ENCODE measurements at regions not wholly inside any gene's neighbourhood (a gene's known extent, or its start where the extent isn't known, plus 50 kb on each side); places are given as distances from the start of the nearest gene placed in this dataset.

- H3K27ac Mint-ChIP-seq, result no peak overlapping the region
- no peaks in the 10 kb centered on the region for H3K36me3 Mint-ChIP-seq (ENCODE audit: low read depth)
- Histone ChIP-seq H3K4me1 (ENCODE audit: insufficient read depth, low read length) (no peaks in the 10 kb centered on the region), H3K27me3 (ENCODE audit: control insufficient read depth in 1 of 2, insufficient read depth in 2 of 2, low read length in 2 of 2) (no peaks in the 10 kb centered on the region), H3K9me3 (ENCODE audit: control insufficient read depth in 1 of 2, insufficient read depth in 1 of 2, low read length in 2 of 2) (no peaks in the 10 kb centered on the region), H3K4me3 (ENCODE audit: low read length) (no peak overlapping the region), H3K36me3 (ENCODE audit: insufficient read depth, low read length) (no peaks in the 10 kb centered on the region), H3K27ac (ENCODE audit: low read depth in 1 of 2, low read length in 2 of 2) (no peak overlapping the region)
- TF ChIP-seq, protein P1, sequence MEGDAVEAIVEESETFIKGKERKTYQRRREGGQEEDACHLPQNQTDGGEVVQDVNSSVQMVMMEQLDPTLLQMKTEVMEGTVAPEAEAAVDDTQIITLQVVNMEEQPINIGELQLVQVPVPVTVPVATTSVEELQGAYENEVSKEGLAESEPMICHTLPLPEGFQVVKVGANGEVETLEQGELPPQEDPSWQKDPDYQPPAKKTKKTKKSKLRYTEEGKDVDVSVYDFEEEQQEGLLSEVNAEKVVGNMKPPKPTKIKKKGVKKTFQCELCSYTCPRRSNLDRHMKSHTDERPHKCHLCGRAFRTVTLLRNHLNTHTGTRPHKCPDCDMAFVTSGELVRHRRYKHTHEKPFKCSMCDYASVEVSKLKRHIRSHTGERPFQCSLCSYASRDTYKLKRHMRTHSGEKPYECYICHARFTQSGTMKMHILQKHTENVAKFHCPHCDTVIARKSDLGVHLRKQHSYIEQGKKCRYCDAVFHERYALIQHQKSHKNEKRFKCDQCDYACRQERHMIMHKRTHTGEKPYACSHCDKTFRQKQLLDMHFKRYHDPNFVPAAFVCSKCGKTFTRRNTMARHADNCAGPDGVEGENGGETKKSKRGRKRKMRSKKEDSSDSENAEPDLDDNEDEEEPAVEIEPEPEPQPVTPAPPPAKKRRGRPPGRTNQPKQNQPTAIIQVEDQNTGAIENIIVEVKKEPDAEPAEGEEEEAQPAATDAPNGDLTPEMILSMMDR (IDR thresholded peaks at IDR 0.05), result no peak
- ATAC-seq (ENCODE audit: poor library complexity) (no peak), DNase-seq (no peak)
- intact Hi-C loops (cut with DNase I, micrococcal nuclease), result no loop called here
- no peak overlapping the region for H3K4me3 Mint-ChIP-seq
- no peaks in the 10 kb centered on the region for H3K9me3 Mint-ChIP-seq
- no peaks in the 10 kb centered on the region for H3K4me1 Mint-ChIP-seq (ENCODE audit: low read depth)
- ChIA-PET CTCF (no interaction called here), POLR2A (interaction anchor here (1.2 kb wide), 1 partner anchor 79 kb away, joined by 3 read pairs; no protein-coding TSS in a partner anchor)
- peaks cover 14% of the 10 kb centered on the region for H3K27me3 Mint-ChIP-seq
Measured at GRCh38 chr14:100975671-100976070, 72.1 kb upstream of the RTL1 start.

DNA sequence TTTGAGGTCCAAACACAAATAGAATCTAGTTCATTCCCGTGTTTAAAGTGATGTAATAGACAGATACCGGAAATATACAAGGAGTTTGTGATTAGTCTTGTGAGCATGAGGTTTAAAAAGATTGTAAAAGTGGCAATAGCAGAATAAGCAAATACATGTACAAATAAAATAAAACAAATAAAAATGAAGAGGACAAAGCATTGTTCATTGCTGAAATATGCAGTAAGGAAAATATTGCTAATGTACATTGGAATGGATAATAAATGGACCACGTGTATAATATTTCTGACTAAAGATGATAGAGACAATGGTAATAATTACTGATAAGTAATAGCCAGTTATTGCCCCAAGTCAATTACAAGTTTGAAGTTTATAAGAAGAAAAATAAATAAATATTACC lies 75.6 kb upstream of the RTL1 start:
- H3K27me3 Mint-ChIP-seq, result peaks cover 31% of the 10 kb centered on the region
- no peaks in the 10 kb centered on the region for H3K4me1 Mint-ChIP-seq (ENCODE audit: low read depth)
- H3K27me3 ChIP-seq (ENCODE audit: control insufficient read depth in 1 of 2, insufficient read depth in 2 of 2, low read length in 2 of 2), result no peaks in the 10 kb centered on the region
- POLR2A ChIA-PET, result no interaction called here
- no peak overlapping the region for H3K27ac ChIP-seq (ENCODE audit: low read depth in 1 of 2, low read length in 2 of 2)
- H3K4me1 ChIP-seq (ENCODE audit: insufficient read depth, low read length), result no peaks in the 10 kb centered on the region
- no peak for DNase-seq
- H3K4me3 ChIP-seq (ENCODE audit: low read length), result no peak overlapping the region
- H3K9me3 Mint-ChIP-seq, result no peaks in the 10 kb centered on the region
- TF ChIP-seq, protein P1 (IDR thresholded peaks at IDR 0.05), result no peak
- intact Hi-C loops (cut with DNase I, micrococcal nuclease), result no loop called here
- no peak overlapping the region for H3K27ac Mint-ChIP-seq
- CTCF ChIA-PET, result no interaction called here
- no peak for ATAC-seq (ENCODE audit: poor library complexity)
- H3K36me3 Mint-ChIP-seq (ENCODE audit: low read depth), result no peaks in the 10 kb centered on the region
- no peak overlapping the region for H3K4me3 Mint-ChIP-seq
- no peaks in the 10 kb centered on the region for H3K36me3 ChIP-seq (ENCODE audit: insufficient read depth, low read length)
- no peaks in the 10 kb centered on the region for H3K9me3 ChIP-seq (ENCODE audit: control insufficient read depth in 1 of 2, insufficient read depth in 1 of 2, low read length in 2 of 2)

DNA sequence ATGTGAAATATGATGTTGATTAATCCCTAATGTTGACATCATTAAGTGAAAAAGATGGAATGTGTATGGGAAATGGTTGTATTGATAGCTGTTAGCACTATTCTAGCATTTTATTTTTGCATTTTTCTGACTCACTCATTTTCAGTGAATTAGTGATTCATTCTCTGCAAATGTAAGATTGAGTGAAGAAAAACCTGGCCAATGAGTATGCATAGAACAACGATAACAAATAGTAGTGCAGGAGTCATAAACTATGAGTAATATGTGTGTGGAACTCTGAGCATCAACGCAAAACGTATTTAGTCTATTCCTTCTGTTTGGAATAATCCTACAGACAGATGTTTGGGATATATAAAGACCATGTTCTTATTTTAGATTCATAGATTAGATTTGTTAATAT lies 76.3 kb upstream of the RTL1 start:
- Mint-ChIP-seq H3K36me3 (ENCODE audit: low read depth) (no peaks in the 10 kb centered on the region), H3K27me3 (peaks cover 31% of the 10 kb centered on the region), H3K4me3 (no peak overlapping the region), H3K9me3 (no peaks in the 10 kb centered on the region), H3K4me1 (ENCODE audit: low read depth) (no peaks in the 10 kb centered on the region), H3K27ac (no peak overlapping the region)
- intact Hi-C loops (cut with DNase I, micrococcal nuclease), result no loop called here
- ChIA-PET POLR2A (no interaction called here), CTCF (no interaction called here)
- Histone ChIP-seq H3K9me3 (ENCODE audit: control insufficient read depth in 1 of 2, insufficient read depth in 1 of 2, low read length in 2 of 2) (no peaks in the 10 kb centered on the region), H3K4me1 (ENCODE audit: insufficient read depth, low read length) (no peaks in the 10 kb centered on the region), H3K36me3 (ENCODE audit: insufficient read depth, low read length) (no peaks in the 10 kb centered on the region), H3K27ac (ENCODE audit: low read depth in 1 of 2, low read length in 2 of 2) (no peak overlapping the region), H3K27me3 (ENCODE audit: control insufficient read depth in 1 of 2, insufficient read depth in 2 of 2, low read length in 2 of 2) (no peaks in the 10 kb centered on the region), H3K4me3 (ENCODE audit: low read length) (no peak overlapping the region)
- TF ChIP-seq, protein P1 (IDR thresholded peaks at IDR 0.05), result no peak
- no peak for DNase-seq
- no peak for ATAC-seq (ENCODE audit: poor library complexity)

All from CD4-positive, alpha-beta T cell (primary cell).